GM18508 (cell line): ENCODE measurements at regions not wholly inside any gene's neighbourhood (a gene's known extent, or its start where the extent isn't known, plus 50 kb on each side); places are given as distances from the start of the nearest gene placed in this dataset.
"Not testable (repeated sequence)": the region's sequence is repeated elsewhere in the genome, so short reads cannot be mapped to it uniquely, and the experiment has no call there.

Experiments
- ATAC-seq: cut with Tn5 transposase; IDR thresholded peaks from one replicate; pipeline ENCODE4 v1.9.1; 2021; ENCODE audit warnings: moderate number of reproducible peaks; ENCODE audit not compliant: insufficient read depth, unreplicated experiment

DNA sequence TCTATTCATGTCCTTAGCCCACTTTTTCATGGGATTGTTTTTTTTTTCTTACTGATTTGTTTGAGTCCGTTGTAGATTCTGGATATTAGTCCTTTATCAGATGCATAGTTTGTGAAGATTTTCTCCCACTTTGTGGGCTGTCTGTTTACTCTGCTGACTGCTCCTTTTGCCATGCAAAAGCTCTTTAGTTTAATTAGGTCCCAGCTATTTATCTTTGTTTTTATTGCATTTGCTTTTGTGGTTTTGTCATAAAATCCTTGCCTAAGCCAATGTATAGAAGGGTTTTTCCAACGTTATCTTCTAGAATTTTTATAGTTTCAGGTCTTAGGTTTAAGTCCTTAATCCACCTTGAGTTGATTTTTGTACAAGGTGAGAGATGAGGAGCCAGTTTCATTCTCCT lies 358.9 kb downstream of the ADAMTS20 start:
- ATAC-seq, result not testable (repeated sequence)

DNA sequence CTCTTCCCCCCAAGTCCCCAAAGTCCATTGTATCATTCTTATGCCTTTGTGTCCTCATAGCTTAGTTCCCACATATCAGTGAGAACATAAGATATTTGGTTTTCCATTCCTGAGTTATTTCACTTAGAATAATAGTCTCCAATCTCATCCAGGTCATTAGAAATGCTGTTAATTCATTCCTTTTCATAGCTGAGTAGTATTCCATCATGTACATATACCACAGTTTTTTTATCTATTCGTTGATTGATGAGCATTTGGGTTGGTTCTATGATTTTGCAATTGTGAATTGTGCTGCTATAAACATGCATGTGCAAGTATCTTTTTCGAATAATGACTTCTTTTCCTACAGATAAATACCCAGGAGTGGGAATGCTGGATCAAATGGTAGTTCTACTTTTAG lies 359.6 kb downstream of the ADAMTS20 start:
- not testable (repeated sequence) for ATAC-seq

DNA sequence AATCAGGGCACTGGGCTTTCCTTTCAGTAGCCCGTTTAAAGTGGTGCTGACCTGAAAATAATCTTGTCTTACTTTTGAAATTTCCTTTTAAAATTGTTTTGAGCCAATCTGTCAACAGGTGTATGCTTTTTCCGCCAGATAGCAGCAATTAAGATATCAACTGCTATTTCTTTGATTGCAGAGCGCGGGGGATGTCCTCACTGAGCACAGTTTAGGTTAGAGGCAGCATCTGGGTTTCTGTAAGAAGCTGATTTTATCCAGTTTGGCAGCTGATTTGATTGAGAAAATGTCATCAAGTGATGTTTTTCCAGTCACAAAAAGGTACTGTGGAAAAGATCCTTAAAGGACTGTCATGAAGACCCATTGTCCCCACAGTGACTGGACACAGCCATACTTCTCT lies 371.8 kb downstream of the ADAMTS20 start:
- ATAC-seq, result no peak

DNA sequence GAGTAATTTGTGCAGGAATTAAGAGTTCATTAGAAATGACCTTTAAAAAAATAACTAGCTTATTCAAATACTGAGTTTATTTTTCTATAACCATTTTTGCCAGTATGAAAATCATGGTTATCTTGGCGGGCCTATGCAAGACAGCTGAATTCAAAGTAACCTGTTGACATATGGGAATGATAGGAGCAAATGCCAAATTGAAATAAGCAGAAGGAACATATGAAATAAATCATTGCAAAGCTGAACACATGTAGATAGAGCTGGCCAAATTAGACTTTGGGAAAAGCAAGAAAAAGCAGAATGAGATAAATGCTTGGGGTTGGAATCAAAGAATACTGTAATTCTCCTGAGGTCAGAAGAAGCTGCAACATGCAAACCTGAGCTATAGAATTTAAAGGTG lies 372.5 kb downstream of the ADAMTS20 start:
- ATAC-seq, result no peak

DNA sequence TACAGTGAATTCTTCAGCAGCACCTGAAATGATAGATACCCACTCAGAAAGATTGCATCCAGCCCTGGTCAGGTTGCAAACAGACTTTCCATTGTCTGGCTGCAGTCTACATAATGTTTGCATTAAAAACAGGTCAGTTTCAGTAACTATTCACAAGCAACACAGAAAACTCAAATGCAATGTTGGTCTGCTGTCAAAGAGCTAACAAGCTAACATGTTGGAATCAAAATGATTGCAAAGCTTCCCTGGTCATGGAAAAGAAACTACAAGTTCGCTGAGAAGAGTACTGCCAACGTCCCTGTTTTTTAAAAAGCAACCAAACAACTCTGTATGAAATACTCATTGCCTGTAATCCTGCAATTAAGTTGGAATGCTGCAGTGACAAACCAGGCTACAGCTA lies 374.7 kb downstream of the ADAMTS20 start:
- ATAC-seq, result no peak

DNA sequence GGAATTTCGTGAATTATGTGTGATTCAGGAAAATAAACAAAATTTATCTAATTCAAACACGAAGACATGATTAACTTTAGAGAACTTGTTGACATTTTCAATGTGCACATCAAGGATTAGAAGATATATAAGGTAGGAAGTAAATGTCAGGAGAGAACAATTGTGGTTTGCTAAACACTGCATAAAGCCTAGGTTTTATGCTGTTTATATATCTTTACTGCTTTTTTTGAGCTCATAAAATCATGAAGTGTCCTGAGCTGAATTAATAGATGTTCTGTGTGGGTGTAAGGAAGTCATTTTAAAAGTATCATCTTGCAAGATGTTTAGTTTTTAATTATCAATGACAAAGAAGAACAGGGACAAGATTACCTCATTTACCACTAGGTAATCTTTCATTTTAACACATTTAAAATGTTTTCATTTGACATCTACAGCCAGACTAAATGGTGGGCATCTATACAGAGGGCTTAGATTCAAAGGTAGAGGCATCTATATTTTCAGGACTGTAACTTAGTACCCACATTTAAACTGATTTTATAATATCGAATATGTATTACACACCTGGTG lies 382.8 kb downstream of the ADAMTS20 start:
- no peak for ATAC-seq

DNA sequence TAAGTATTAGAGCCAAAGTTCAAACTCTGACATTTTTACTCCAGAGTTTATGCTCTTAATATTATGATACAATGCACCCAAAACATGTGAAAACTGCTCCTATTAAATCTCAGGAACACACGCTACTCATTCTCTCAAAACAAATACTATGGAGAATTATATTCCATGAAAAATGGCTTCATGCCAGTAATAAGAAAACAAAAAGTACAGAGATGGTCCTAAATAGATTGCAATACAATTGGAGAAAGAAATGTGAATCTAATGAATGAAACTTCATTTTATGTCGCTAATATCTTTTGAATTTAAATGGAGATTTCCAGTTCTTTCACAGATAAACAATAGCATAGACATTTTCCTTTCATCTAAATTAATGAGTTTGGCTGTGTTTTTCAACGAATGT lies 384.3 kb downstream of the ADAMTS20 start:
- no peak for ATAC-seq

DNA sequence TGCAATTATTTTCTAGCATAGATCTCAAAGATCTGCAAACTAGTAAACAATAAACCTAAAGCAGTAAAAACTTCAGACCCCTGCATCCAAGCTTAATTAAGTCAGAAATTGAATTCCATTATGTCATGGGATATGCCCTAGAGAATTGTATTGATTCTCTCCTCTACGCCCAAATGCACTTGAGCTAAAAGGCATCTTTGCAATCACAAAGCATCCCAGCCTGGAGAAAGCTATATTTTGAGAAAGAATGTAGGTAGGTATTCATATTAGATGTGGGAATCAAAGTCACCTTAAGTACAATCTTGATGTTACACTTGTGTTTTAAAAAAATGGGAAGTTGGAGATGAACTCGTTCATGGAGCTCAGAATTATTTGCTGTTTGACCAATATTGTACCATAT lies 386.7 kb downstream of the ADAMTS20 start:
- ATAC-seq, result no peak

DNA sequence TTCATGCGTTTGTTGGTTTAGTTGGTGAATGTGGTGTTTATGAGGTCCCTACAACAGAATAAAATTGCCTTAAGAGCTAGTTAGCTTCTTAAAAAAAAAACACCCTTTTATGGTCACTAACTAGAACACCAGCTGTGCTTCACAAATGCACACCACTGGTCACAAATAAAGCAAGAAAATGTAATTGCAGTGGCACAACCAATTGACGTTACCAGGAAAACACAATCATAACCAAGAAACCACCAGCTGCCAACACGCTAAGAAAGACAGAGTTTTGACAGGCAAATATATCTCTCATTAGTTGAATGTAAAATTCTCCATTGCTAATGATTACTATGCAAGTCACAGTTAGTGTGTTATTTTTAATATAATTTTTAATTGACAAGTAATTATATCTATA lies 389.9 kb downstream of the ADAMTS20 start:
- no peak for ATAC-seq

DNA sequence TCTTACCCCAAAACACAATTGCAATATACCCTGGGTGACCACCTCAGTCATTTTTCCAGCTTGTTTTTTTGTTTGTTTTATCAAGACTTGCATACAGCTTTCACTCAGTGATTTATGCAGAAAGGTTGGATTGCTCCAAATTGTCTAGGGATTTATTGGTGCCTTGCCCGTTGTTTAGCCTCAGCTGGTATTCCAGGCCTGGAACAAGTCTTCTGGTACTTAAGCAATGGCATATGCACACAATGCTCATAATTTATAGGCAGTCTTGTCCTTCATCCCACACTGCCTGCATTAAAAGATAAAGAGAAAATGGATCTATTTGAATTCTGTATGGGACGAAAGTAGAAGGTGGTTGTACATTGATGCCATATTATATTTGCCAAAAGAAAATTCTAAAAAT lies 392.5 kb downstream of the ADAMTS20 start:
- ATAC-seq, result no peak

DNA sequence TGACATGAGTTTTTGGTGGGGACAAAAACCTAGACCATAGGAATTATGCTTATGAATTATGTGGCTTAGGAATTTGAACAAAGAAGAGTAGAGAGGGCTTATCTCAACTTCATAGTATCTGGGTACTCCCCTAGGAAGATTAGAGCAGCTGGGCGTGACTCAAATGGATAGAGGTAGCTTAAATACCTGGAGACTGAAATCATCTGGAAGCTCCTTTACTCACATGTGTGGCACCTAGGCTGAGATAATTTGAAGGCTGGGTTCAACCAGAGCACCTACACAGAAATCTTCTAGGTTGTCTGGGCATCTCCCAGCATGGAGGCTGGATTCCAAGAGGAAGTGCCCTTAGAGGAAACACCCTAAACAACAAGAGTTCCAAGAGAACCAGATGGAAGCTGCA lies 393.9 kb downstream of the ADAMTS20 start:
- no peak for ATAC-seq

DNA sequence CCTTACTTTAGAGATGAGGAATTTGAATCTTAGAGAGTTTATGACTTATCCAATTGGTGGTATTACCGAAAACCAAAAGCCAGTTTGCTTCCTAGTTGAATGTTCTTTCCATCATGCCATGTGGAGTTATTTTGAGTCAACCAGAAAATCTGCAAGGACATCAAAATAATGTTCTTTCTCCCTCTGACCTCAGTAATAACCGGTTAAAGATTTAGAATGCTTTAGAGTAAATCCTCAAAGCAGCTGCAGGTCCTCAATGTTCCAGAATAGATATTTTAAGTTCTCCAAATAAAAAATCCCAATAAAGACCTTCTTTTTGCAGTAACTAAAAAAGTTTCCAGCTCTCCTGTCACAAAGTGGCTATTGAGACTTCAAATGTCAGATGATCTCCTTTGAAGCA lies 396.6 kb downstream of the ADAMTS20 start:
- ATAC-seq, result no peak

DNA sequence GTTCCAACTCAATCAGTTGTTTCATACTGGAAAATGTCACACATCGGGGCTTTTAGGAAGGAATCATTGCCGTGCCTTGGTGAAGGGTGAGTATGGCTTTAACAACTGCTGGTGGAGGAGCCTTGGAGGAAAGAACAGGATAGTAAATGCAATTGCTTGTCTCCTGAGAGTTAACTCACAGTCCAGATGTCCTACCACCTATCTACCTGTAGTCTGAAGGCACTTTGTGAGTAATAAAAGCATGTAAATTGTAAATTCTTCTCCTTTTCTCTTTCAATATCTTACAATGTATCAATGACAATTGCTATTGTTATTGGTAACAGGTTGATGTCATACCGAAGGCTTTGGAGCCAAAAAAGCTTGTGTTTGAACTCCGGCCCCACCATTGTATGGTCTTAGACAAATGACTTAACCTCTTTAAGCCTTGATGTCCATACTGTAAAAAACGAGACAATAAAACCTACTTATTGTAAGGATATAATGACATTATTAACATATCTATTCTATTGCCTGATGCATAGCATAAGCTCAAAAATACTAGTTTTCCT lies 397.4 kb downstream of the ADAMTS20 start:
- ATAC-seq, result no peak

DNA sequence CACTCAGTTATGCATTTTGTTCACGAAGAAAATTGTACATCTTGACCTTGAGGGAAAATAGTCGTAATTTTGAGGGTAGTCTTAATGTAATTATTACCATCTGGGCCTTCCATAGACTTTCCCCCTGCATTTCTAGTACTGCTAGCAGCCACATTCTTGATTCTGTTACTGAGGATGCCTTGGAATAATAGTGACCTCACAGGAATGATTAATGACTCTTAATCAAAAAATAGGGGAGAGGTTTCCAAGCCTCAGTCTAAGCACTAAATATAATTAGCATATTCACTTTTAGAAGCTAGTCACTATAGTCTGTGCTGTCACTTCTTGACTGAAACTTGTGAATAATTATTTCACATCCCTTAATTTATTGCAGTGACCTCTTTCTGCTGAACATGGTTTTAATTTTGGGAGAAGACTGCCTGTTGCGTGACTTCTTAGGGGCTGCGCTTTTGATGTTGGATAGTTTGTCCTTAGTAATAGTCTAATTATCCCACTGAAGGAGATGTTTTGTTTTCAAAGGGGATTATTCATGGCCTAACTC lies 400.5 kb downstream of the ADAMTS20 start:
- no peak for ATAC-seq

DNA sequence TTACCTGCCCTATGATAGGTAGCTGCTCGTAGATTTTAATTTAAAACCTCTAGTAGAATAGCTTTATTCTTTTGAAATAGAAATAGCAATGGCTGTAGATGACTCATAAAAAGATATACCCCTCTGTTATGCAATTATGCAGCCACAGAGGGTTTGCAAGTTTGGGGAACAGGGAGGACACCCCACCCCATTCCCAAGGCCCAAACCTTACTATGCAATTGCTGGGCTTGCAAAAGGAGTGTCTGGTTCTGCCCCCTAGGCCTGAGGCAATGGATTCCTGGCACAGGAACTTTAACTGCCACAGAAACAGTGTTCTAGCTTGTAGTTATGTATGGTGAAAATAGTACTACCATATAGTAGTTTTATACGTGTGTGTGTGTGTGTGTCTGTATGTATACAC lies 403.3 kb downstream of the ADAMTS20 start:
- ATAC-seq, result no peak

DNA sequence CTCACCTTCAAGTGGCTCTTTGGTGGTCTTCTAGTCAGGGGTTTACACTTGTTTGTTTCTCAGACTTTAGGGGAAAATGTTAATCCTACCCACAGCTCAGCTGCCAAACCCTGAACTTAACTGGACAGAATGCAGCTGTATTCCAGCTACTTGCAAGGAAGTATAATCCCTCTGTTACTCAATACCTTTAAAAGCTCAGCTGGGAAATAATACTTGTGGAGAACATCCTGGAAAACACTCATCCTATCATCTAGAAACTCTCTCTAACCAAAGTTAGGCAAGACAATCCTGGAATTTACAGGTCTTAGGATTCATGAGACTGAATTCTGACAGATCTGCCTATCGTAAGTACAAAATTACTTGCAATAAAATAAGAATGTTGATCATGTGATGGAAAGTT lies 404.1 kb downstream of the ADAMTS20 start:
- ATAC-seq, result no peak

DNA sequence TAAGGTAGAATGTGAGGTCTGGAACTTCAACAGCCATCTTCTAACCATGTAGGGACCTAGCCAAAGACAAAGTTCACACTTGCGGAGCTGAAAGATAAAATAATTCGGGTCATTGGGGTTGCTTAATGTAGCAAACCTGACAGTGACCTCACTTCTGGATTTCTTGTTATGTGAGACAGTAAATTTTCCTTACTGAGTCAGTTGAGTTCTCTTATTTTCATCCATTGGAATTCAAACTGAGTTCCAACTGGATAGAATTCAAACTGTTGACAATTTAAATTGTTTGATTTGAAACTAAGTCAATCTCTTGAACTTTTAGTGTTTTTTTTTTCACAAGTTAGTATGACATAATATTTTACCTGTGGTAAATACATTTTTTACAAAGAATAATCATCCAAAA lies 406.5 kb downstream of the ADAMTS20 start:
- ATAC-seq, result no peak

DNA sequence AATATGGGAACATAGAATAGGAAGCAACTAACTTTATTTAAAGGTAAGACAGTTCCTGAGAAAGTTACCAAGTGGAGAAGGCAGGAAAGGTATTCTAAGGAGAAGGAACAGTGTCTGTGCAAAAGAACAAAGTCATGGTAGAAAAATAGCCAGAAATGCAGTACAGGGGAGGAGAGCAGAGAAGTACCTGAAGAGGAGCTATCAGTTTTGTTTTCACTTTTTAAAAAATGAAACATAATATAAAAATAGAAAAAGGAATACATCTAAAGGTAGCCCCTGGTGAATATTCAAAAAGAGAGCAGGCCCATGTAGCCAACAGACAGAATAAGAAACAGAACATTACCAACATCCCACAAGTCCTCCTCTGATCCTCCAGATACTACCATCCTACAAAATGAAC lies 408.7 kb downstream of the ADAMTS20 start:
- ATAC-seq, result no peak

DNA sequence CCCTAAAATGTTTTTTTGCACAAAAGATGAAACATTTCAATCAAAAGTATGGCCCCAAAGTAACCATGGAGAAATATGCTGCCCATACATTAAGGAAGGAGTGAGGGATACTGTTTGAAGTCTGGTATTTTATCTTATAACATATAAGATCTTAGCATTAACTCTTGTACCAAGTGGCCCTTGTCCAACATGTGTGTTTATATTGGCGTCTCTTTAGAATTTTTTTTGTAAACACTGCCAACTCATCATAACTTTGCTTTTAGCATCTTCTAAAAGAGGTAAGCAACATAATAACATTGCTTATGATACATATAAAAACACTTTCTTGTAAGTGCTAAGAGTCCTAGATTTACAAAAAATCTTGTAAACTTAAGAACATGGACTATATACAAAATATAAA lies 419.7 kb downstream of the ADAMTS20 start:
- no peak for ATAC-seq

DNA sequence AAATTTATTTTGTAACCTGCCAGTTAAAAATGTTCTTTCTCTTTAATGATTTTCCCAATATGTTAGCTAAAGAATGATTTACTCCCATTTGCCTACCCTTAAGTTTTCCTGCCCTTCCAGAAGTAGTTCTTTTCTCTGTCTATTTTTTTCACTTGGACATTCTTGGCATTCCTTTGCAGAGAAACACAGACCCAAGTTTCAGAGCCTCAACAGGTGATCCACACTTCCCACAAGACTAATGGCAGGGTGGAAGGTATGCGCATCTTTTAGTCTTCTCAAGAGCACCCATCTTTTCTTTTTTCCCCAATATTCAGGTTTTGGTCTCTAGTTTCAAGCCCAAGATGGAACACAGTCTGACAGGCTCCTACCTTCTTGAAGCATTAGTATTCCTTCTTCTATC lies 420.7 kb downstream of the ADAMTS20 start:
- no peak for ATAC-seq

DNA sequence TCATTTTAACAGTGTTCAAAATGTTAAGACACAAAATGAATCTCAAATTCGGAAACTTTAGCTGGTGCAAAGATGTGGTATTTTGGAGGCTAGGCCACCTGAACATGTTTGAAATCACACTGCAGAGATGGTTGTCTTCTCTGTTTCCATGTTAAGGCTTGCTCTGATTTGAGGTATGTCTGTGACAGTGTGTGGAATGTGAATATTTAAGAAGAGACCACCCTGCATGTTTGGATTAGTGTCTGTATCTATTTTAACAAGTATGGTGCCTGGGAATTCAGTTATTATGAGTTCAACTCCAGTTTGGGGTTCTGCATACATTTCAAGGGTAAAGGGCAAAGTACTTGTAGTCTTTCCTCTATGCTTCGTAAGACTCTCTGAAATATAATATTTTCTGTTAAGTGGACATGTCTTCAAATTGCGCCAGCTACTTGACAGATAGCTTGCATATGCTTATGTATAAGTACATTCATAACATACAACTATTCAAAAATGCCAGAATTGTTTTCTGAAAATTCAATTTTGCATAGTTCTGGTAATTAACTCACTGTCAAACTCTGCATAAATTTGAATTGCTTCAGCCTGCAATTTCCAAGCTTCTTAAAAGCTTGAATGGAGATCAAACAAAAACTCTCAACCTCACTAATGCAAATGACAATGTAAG lies 424.0 kb downstream of the ADAMTS20 start:
- ATAC-seq, result no peak
